ENCODE measurements at regions not wholly inside any gene's neighbourhood (a gene's known extent, or its start where the extent isn't known, plus 50 kb on each side); places are given as distances from the start of the nearest gene placed in this dataset.

DNA sequence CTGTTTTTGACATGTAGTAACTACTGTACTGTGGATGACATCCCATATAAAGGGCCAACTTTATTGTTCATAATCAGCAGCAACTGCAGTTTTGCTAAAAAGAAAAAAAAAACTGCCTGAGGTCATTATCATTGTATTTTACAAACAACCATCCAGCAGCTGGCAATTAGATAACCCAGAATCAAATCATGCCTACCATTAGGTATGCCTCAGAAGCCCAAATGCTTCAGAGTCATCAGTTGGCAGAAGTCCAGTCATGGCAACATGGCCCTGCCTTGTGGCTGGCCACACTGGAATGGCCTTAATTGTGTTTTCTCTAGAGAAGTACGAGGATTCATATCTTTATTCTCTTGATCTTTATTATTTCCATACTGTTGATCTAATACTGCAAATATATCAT, 462.4 kb upstream of the NRSN1 start:
- TF ChIP-seq POLR2A (IDR thresholded peaks at IDR 0.05; ENCODE audit: borderline replicate concordance, extremely low read depth, insufficient read depth, insufficient read length) (no peak), ZBTB33 (IDR thresholded peaks at IDR 0.05; ENCODE audit: extremely low read depth, insufficient replicate concordance, low read length) (no peak)
- TF ChIP-seq, protein P1, sequence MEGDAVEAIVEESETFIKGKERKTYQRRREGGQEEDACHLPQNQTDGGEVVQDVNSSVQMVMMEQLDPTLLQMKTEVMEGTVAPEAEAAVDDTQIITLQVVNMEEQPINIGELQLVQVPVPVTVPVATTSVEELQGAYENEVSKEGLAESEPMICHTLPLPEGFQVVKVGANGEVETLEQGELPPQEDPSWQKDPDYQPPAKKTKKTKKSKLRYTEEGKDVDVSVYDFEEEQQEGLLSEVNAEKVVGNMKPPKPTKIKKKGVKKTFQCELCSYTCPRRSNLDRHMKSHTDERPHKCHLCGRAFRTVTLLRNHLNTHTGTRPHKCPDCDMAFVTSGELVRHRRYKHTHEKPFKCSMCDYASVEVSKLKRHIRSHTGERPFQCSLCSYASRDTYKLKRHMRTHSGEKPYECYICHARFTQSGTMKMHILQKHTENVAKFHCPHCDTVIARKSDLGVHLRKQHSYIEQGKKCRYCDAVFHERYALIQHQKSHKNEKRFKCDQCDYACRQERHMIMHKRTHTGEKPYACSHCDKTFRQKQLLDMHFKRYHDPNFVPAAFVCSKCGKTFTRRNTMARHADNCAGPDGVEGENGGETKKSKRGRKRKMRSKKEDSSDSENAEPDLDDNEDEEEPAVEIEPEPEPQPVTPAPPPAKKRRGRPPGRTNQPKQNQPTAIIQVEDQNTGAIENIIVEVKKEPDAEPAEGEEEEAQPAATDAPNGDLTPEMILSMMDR (IDR thresholded peaks at IDR 0.05 in 2 of 3, conservative IDR thresholded peaks at IDR 0.05 in 1 of 3; ENCODE audit: borderline replicate concordance in 1 of 3, insufficient read depth in 1 of 3, low read depth in 2 of 3, low read length in 2 of 3), result no peak
